NCI-H510A treated with DMSO at 0.1 percent for 48 hours (cell line): ENCODE measurements at regions not wholly inside any gene's neighbourhood (a gene's known extent, or its start where the extent isn't known, plus 50 kb on each side); places are given as distances from the start of the nearest gene placed in this dataset.

Experiments
- DNase-seq: peaks from one replicate; lab custom pipeline; 2025; lab: John Stamatoyannopoulos, UW

- DNase-seq: no peak
These were observed 101.3 kb upstream of the ZBTB40 start for GRCh38 chr1:22350171-22350923.

GRCh38 chr1:22350924-22351767 lies 100.5 kb upstream of the ZBTB40 start:
- DNase-seq: no peak

GRCh38 chr1:22351768-22352080 lies 99.9 kb upstream of the ZBTB40 start:
- DNase-seq: no peak

- DNase-seq: no peak
These were observed 99.3 kb upstream of the ZBTB40 start for GRCh38 chr1:22352355-22352754.

GRCh38 chr1:22352896-22353295 lies 98.8 kb upstream of the ZBTB40 start:
- no peak for DNase-seq

- no peak for DNase-seq
These were observed 92.2 kb upstream of the ZBTB40 start for GRCh38 chr1:22359427-22359826.

GRCh38 chr1:22362626-22363402 lies 88.8 kb upstream of the ZBTB40 start:
- no peak for DNase-seq

GRCh38 chr1:22363403-22364325 lies 88.0 kb upstream of the ZBTB40 start:
- DNase-seq: no peak

GRCh38 chr1:22364326-22364650 lies 87.4 kb upstream of the ZBTB40 start:
- no peak for DNase-seq

- no peak for DNase-seq
These were observed 86.9 kb upstream of the ZBTB40 start for GRCh38 chr1:22364764-22365163.

- no peak for DNase-seq
These were observed 86.0 kb upstream of the ZBTB40 start for GRCh38 chr1:22365331-22366295.

- DNase-seq: no peak
These were observed 85.3 kb upstream of the ZBTB40 start for GRCh38 chr1:22366346-22366745.

GRCh38 chr1:22368125-22368524 lies 83.5 kb upstream of the ZBTB40 start:
- DNase-seq: no peak

- no peak for DNase-seq
These were observed 82.1 kb upstream of the ZBTB40 start for GRCh38 chr1:22369294-22370189.

GRCh38 chr1:22370190-22370498 lies 81.5 kb upstream of the ZBTB40 start:
- DNase-seq: no peak

GRCh38 chr1:22371408-22371807 lies 80.2 kb upstream of the ZBTB40 start:
- no peak for DNase-seq

- DNase-seq: no peak
These were observed 78.4 kb upstream of the ZBTB40 start for GRCh38 chr1:22373252-22373651.

GRCh38 chr1:22374001-22374400 lies 77.7 kb upstream of the ZBTB40 start:
- no peak for DNase-seq

GRCh38 chr1:22375601-22376000 lies 76.0 kb upstream of the ZBTB40 start:
- no peak for DNase-seq

- DNase-seq: no peak
These were observed 75.7 kb upstream of the ZBTB40 start for GRCh38 chr1:22376001-22376400.
